COLO668 (cell line): ENCODE measurements at regions not wholly inside any gene's neighbourhood (a gene's known extent, or its start where the extent isn't known, plus 50 kb on each side); places are given as distances from the start of the nearest gene placed in this dataset.

ENCODE experiments used
- DNase-seq: peaks from one replicate; lab custom pipeline; 2025; ENCODE audit not compliant: unreplicated experiment; lab: John Stamatoyannopoulos, UW

DNA sequence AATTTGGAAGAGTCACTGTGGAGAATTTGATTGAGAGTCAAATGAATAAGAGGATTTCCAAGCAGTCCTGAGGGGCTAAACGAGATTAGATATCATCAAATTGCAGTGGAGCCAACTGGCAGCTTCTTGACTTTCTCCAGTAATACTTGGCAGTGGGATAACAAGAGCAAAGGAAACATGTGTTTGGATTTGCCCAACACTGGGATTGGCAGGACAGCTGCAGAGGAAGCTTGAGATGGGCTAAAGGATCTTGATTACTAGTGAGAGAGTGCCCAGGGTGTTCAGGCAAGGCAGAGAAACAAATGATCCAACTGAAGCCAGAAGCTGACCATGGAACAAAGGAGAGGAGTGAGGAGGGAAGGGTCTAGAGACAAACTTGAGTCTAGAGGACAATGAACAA is 356.0 kb upstream of the ISL1 start:
- no peak for DNase-seq

DNA sequence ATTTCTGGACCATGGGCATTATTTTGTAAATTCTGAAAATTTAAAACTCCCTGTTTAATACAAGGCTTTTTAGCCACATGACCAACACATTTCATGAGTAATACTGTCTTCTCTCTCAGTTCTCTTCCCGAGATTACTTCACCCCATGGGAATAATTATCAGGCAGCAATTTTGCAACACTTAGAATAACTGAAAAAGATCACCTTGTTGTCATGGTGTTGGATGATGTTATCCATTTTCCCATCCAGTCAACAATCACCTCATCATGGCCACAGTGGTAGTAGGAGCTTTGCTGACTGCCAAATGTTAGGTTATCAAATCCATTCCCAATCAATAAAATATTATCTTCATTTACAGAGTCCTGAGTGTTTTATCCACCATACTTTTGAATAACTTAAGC is 354.9 kb upstream of the ISL1 start:
- no peak for DNase-seq

DNA sequence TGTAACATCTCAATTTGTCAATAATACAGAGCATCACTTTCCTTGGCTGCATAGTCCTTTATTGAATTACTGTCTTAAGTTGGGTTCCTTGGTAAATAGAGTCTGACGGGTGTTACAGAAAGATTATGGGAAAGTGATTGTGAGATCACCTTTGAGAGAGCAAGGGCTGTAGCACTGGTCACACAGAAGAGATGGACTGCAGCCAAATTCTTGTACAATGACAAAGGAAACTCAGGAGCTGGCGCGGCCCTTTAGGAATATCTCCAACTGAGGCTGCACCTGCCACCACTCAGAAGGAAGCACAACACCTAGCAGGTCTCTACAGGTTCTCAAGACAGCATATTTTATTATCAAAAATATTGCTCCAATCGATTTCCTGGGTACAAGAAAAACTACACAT is 350.0 kb upstream of the ISL1 start:
- peak; percentile 29 for DNase-seq

DNA sequence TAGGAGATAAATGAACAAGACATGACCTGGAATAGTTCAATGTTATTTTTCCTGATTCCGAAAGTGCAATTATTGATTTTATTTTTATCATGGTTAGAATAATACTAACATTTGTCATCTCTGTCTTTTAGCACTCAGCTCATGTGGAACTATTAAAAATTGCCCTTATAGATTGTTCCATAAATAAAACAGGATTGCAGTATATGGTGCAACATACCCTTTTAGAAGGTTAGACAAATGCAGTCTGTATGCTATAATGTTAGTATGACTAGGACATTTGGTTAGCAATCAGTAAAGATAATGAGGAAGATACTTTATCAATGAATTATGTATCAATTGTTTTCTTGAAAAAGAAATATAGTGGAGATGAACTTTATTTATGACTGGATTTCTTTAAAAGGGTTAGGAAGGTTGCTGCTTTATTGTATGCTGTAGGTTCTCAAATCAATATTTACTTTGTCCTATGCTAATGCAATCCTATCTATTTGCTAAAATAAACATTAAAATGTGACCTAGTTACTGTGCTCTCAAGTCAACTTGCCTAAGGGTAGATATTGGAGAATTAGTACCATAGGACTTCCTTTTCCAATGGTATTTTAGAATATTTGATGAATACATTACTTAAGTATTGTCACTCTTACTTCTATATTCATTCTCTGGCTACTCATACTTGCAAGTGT is 348.9 kb upstream of the ISL1 start:
- DNase-seq: no peak

DNA sequence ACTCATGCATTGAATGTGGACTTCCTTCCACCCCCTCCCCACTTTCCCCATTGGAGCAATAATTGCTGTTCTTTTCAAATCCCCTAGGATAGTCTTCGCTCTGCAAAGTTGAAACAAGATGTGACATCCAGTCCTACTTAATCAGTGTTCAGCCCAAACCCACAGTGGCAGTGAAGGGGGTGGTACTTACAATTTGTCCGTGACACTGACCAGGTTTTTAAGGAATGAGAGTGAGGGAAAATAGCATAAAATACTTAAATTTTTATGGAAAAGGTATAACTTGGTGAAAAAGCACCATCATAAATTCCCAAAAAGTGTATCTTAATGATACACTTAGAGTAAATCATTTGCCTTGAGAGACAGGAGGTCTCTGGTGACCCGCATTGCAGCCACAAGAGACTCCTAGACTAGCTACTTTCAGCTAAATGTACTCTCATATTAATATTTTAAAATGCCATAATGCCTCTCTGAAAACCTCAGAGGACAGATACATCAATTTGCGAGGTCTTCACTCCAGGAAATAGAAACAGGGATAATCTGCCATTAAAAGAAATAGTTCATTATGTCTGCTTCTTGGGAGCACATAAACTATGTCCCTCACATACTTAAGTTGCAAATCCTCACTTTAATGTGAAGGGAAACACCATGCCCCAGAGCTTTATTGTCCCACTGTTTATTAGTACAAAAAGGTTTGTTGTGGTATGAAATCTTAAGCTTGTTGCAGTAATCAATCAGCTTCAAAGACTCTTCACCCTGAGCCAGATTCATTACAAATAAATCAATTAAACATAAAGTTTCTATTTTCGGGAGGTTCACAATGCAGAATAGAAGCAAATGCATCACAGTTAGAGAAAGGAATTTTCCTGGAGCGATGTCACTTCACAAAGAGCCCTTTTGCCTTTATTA is 343.6 kb upstream of the ISL1 start:
- DNase-seq: no peak

DNA sequence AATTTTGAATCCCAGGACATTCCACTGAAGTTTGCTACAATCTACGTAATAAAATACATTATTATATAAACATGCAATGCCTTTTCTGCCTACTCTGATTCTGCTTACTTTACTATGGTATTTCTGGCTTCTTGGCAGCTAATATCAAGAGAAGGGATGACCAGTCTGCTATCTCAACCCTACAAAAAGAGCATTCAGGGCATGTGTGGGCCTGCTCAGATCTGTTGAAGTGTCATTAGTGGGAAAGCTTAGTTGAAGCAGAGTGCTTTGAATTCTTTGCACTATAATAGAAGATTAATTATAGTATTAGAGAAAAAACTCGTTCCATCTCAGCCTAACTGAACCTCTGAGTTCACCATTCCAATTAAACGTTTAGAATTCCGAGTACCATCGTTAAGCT is 339.5 kb upstream of the ISL1 start:
- DNase-seq: no peak

DNA sequence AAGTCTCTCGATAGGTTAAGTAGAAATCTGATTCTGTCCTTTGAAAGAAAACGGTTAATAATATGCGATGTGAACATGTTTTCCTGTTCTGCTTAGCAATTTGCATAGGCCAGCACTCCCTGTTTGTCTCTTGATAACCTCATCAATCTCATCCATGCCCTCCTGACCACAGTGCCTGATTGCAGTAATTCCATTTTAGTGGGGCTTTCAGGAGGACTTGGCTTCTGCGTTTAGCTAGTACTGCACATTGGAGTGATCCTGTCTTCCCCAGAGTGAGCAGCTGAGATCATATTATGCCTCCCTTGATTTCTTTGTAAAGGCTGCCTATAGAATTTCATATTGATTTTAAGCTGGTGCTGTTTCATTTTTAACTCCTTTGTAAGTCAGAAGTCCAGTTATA is 335.9 kb upstream of the ISL1 start:
- DNase-seq: no peak

DNA sequence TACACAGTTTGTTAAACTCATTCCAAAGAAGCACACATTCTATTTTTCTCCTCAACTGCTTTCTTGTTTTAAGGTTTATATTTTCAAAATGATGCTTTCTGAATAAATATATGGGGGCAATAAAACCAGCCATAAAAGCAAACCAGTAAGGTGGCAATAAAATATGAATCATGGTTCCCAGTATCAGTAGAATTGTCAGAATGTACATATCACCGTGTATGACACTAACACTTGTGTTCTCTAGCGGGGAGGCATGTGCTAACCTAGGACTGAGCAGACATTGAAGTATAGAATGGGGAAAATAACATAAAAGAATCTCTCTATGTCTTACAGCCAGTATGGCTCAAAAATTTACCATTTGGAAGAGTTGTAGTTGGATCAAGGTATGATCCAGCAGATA is 329.9 kb upstream of the ISL1 start:
- no peak for DNase-seq

DNA sequence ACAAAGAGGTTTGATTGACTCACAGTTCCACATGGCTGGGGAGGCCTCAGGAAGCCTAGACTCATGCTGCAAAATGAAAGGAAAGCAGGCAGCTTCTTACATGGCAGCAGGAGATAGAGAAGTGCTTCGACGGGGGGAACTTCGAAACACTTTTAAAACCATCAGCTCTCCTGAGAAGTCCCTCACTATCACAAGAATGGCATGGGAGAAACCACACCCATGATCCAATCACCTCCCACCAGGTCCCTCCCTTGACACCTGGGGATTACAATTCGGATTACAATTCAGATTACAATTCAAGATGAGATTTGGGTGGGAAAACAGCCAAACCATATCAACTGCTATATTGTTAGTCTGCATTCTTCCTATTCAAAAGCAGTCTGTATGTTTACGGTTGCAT is 322.3 kb upstream of the ISL1 start:
- DNase-seq: no peak

DNA sequence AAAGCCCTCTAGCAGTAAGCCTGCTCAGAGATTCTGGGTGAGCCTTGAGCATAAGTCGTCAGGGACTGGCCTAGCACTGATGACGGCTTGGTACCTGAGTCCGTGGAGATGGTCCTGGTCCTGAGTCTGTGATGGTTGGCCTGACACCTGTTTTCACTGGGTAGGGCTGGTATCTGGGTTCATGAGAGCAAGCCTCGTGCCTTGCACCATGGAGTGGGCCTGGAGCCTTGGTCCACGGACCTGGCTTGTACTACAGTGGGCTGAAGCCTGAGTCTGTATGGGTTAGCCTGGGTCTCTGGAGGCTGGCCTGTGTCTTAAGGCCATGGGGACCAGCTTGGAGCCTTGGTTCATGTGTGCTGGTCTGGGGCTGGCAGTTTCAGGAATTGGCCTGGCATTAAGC is 310.3 kb upstream of the ISL1 start:
- DNase-seq: no peak

DNA sequence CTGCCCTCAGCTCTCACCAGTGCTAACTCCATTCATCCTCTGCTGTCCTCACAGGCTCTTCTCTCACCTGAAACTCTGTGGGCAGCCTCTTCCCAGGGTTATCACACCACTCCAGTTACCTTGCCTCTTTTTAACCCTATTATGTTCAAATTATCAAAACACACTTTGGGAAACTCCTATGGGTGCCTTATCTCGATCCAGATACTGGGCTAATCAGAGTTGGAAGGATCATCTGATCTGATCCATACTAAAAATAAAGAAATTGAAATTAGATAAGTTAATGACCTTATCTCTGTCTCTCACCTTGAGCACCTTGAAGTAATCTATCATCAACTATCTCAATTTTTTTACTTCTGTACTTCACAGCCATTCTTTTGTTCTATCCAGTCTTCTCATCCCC is 300.5 kb upstream of the ISL1 start:
- no peak for DNase-seq

DNA sequence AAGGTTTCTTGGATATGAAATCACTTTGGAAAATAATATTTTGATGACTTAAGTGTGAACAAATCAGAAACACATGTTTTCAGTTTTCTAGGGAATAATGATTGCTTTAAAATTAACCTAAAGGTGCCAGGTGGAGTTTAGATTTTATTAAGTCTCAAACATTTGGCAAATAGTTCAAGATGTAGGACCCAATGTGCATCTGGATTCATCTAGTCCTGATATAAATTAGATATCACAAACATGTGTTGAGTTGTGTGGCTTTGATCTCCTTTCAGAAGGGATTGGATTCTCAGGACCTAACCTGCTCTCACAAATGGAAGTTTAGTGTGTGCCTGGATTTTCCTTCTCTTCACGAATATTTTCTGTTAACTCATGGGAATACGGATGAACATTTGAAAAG is 291.4 kb upstream of the ISL1 start:
- DNase-seq: no peak

DNA sequence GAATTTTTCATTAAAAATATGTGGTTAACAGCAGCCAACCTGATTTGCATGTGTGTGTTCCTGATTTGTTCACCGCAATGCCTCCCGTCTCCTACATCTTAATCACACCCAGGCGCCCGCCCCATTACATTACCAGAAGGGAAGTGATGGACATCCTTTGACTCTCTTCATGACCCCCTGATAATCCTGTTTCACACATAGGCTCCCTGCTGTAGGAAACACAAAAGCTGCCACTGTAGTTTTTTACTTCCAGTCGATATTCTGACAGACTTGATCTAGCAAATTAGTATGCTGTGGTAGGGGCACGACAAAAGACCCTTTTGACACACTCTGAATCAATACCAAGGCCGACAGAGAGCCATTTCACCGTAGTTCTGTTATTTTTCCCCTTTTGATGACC is 287.8 kb upstream of the ISL1 start:
- DNase-seq: no peak

DNA sequence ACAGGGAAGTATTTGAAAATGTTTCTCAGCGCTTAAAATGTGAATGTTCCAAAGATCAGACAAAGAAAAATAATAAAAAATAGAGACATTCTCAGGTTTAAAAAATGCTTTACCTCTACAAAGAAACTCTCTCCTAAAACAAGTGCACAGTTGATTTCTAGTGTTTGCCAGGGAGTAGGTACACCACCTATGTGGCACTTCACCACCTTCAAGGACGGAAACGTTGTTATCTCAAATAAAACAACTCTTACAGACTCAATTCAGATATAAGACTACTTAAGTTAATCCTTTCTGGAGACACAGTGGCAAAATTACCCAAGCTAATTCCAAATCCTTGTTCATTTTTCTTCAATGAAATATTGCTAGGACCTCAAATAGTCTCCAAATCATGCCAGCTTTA is 286.4 kb upstream of the ISL1 start:
- DNase-seq: no peak

DNA sequence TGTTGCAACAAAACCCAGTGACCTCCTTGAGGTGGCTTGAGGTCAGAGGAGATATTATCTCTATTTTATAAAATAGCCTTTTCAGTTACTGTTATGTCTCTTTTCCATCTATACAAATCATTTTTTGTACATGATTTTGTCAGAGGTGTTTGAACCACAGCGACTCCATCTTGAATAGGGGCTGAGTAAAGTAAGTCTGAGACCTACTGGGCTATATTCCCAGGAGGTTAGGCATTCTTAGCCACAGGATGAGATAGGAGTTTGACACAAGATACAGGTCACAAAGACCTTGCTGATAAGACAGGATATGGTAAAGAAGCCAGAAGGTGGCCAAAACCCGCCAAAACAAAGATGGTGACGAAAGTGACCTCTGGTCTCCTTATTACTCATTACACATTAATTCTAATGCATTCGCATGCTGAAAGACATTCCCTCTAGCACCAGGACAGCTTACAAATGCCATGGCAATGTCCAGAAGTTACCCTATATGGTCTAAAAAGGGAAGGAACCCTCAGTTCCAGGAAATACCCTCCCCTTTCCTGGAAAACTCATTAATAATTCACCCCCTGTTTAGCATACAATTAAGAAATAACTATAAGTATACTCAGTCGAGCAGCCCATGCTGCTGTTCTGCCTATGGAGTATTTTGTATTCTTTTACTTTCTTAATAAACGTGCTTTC is 283.9 kb upstream of the ISL1 start:
- no peak for DNase-seq

DNA sequence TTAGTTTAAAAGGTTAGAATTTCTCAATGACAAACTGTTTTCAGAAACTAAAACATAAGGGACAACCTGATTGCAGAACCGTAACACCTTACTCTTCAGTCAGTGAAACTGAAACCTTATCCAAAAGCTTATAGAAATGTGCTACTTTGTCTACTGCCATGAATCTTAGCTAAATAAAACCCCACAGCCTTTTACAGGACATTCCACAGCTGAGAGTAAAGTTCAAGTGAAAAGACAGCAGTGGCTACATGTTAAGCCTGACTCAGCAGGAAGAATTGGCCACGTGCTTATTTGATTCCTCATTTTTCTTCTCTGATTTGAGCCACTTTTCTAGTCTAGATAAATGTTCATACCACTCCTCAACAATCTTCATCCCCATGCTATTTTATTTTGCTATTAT is 278.7 kb upstream of the ISL1 start:
- no peak for DNase-seq

DNA sequence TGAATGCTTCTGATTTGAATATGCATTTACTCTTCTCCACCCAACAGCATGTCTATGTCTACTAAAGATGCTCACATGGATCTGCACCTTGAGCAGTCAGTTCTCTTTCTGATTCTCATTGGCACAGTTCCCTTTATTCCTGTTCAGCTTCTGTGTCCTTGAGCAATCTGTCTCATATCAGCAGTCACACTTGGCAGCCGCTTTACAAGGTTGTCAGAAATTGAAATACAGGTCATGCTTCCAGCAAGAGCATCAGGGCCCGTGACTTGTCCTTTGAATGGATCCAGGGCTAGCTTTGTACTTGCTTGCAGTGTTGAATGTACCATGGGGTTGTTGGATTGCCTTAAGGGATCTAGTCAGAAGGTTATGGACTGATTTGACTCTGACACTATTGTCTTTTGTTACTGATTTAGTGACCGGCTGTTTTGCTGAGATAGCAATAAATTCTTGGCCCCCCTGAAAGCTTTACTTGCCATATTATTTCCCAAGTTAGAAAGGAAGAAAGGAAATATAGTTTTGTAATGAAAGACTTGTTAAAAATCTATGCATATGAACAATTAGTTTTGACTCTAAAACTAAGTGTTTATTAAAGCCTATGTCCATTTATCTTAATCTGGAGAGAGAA is 273.4 kb upstream of the ISL1 start:
- no peak for DNase-seq

DNA sequence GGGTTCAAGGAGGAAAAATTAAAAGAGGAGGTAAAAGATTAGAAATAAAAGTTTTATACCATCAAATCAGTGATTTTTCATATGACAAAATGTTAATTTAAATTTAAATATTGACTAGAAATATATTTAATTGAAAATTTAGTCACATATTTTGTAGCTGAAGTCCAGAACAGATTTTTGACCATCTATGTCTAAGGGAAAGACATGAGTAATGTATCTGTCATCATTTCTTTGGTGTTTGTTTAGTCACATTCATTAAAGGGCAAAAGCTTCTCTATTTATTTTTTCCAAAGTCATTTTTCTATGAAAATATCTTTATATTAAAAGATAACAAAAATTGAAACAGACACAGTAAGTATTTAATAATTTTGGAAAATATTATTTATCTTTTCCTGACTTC is 252.0 kb upstream of the ISL1 start:
- no peak for DNase-seq

DNA sequence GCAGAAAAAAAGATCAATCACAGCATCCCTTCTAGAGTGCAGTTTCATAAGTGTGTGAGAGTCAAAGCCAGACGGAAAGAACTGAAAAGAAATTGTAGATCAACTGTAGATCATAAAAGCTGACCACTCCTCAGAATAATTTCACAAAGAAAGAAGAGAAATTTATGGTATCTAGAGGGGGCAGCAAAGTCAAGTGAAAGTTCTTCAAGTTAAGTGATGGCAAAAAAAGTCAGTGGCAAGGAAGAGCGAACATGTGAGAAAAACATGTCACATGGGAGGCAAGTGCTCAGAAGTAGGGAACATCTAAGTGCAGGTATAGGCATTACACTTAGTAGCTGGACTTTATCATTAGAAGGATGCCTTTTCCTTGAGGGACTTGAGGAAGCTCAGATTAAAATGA is 245.1 kb upstream of the ISL1 start:
- DNase-seq: no peak

DNA sequence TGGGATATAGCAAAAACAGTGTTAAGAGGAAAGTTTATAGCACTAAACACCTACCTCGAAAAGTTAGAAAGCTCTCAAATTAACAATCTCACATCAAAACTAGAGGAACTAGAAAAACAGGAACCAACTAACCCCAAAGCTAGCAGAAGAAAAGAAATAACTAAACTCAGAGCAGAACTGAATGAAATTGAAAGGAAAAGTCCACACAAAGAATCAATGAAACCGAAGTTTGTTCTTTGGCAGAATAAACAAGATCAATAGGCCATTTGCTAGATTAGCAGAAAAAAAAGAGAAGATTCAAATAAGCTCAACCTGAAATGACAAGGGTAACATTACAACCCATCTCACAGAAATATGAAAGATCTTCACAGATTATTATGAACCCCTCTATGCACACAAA is 234.8 kb upstream of the ISL1 start:
- DNase-seq: no peak

DNA sequence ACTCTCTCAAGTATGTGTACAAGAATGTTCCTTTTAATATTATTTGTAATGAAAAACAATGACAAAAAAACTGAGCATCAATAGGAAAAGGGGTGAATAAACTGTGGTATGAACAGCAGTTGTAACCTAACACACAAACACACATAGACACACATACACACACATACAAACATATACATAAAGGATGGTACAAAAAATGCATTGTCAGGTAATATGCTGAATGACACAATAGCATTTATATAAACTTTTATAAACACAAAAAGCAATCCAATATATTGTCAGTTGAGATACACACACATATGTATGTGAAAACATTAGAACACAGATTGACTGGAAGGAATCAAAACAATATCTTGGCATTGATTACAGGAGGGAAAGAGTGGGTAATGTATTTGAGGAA is 227.0 kb upstream of the ISL1 start:
- no peak for DNase-seq

DNA sequence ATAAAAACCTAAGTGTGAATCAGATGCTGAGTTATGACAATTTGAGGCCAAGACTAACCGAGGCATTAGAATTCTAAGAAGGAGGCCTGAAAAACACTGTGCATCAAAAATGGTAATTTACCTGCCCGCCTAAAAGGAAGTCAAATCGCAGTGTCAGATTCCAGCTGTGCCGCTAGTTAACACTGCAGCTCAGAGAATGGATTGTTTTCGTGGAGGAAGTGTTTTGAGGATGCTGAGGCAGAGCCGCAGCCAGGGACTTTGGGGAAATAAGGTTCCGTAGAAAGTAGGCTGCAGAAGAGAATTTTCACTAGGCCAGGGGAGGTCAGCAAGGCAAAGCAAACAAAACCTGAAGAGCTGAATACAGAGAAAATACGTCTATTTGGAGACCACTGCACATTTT is 226.4 kb upstream of the ISL1 start:
- no peak for DNase-seq
